OCI-LY7 (cell line): ENCODE measurements at regions not wholly inside any gene's neighbourhood (a gene's known extent, or its start where the extent isn't known, plus 50 kb on each side); places are given as distances from the start of the nearest gene placed in this dataset.

Experiments used
- CTCF ChIP-seq: fragments of 200-600 bp; sonication (generic); conservative IDR thresholded peaks from 2 replicates; pipeline ENCODE4 v1.5.1; 2014; ENCODE audit warnings: mild to moderate bottlenecking, antibody characterized with exemption, low read length, moderate library complexity, mixed read lengths
- EZH2phosphoT487 ChIP-seq: fragments of 200-600 bp; sonication (generic); IDR thresholded peaks from 2 replicates; pipeline ENCODE4 v1.6.1; 2018; ENCODE audit warnings: low read depth, borderline replicate concordance, mild to moderate bottlenecking, mixed run types, antibody characterized with exemption, low read length, moderate library complexity, mixed read lengths

- TF ChIP-seq CTCF (no peak), EZH2phosphoT487 (no peak)
Observed at GRCh38 chr1:198950036-198950435, 311.2 kb downstream of the PTPRC start.
